SK-N-SH treated with all-trans-retinoic acid at 6 μM for 48 hours (cell line): ENCODE measurements at regions not wholly inside any gene's neighbourhood (a gene's known extent, or its start where the extent isn't known, plus 50 kb on each side); places are given as distances from the start of the nearest gene placed in this dataset.

Experiments used
- ATAC-seq: fragments of 200-7000 bp; cut with Tn5 transposase; 3 replicates; pipeline ENCODE4 v1.9.1; 2020; ENCODE audit warnings: mild to moderate bottlenecking, moderate library complexity
- BACH2 ChIP-seq: fragments of 250-450 bp; sonication (Bioruptor Pico); IDR thresholded peaks from 2 replicates; pipeline ENCODE4 v1.9.0; 2021; ENCODE audit warnings: mild to moderate bottlenecking, borderline replicate concordance
- CSDC2 ChIP-seq: fragments of 250-450 bp; sonication (Bioruptor Pico); IDR thresholded peaks from 2 replicates; pipeline ENCODE4 v1.5.0; 2020; ENCODE audit warnings: mild to moderate bottlenecking, moderate library complexity
- ESRRG ChIP-seq: fragments of 250-450 bp; sonication (Bioruptor Pico); IDR thresholded peaks from 2 replicates; pipeline ENCODE4 v1.6.1; 2021; ENCODE audit warnings: mild to moderate bottlenecking
- GLIS3 ChIP-seq: fragments of 250-450 bp; sonication (Bioruptor Pico); IDR thresholded peaks from 2 replicates; pipeline ENCODE4 v1.5.0; 2020; ENCODE audit warnings: mild to moderate bottlenecking, moderate library complexity
- ISL1 ChIP-seq: fragments of 250-450 bp; sonication (Bioruptor Pico); IDR thresholded peaks from 2 replicates; pipeline ENCODE4 v2.1.2; 2022; ENCODE audit warnings: mild to moderate bottlenecking, moderate library complexity
- OSR1 ChIP-seq: fragments of 250-450 bp; sonication (Bioruptor Pico); IDR thresholded peaks from 2 replicates; pipeline ENCODE4 v1.8.0; 2022; ENCODE audit warnings: moderate library complexity, mild to moderate bottlenecking, inconsistent platforms
- PPARA ChIP-seq: fragments of 250-450 bp; sonication (Bioruptor Pico); IDR thresholded peaks from 2 replicates; pipeline ENCODE4 v1.5.0; 2020; ENCODE audit warnings: mild to moderate bottlenecking, borderline replicate concordance
- RARB ChIP-seq: fragments of 250-450 bp; sonication (Bioruptor Pico); IDR thresholded peaks from 2 replicates; pipeline ENCODE4 v1.8.0; 2021; ENCODE audit warnings: mild to moderate bottlenecking, moderate library complexity
- SNAI2 ChIP-seq: fragments of 250-450 bp; sonication (Bioruptor Pico); IDR thresholded peaks from 2 replicates; pipeline ENCODE4 v1.5.0; 2020; ENCODE audit warnings: mild to moderate bottlenecking, moderate library complexity
- TCF4 ChIP-seq: fragments of 250-450 bp; sonication (Bioruptor Pico); IDR thresholded peaks from 2 replicates; pipeline ENCODE4 v1.8.0; 2021; ENCODE audit warnings: mild to moderate bottlenecking, moderate library complexity, borderline replicate concordance
- ZC3H10 ChIP-seq: fragments of 250-450 bp; sonication (Bioruptor Pico); IDR thresholded peaks from 2 replicates; pipeline ENCODE4 v1.5.1; 2021; ENCODE audit warnings: mild to moderate bottlenecking, moderate library complexity
- ZFP3 ChIP-seq: fragments of 250-450 bp; sonication (Bioruptor Pico); IDR thresholded peaks from 2 replicates; pipeline ENCODE4 v1.5.0; 2020; ENCODE audit warnings: mild to moderate bottlenecking, moderate library complexity
- ZFP30 ChIP-seq: fragments of 450-650 bp; formaldehyde crosslinking; IDR thresholded peaks from 2 replicates; pipeline ENCODE4 v1.5.0; 2022; ENCODE audit warnings: mild to moderate bottlenecking, moderate library complexity
- ZNF565 ChIP-seq: fragments of 450-650 bp; formaldehyde crosslinking; conservative IDR thresholded peaks from 2 replicates; pipeline ENCODE4 v1.5.0; 2020; ENCODE audit warnings: low read depth, mild to moderate bottlenecking, moderate library complexity
- ZNF70 ChIP-seq: fragments of 450-650 bp; formaldehyde crosslinking; IDR thresholded peaks from 2 replicates; pipeline ENCODE4 v1.5.0; 2020; ENCODE audit warnings: mild to moderate bottlenecking, moderate library complexity
- ZNF8 ChIP-seq: fragments of 450-650 bp; formaldehyde crosslinking; IDR thresholded peaks from 2 replicates; pipeline ENCODE4 v1.5.0; 2020; ENCODE audit warnings: mild to moderate bottlenecking, moderate library complexity
- TF ChIP-seq, protein P1 (sequence below): fragments of 250-450 bp; sonication (Bioruptor Pico); IDR thresholded peaks from 2 replicates; pipeline ENCODE4 v1.8.0; 2020; ENCODE audit warnings: mild to moderate bottlenecking, moderate library complexity, borderline replicate concordance
- TF ChIP-seq, protein P2 (sequence below): fragments of 250-450 bp; sonication (Bioruptor Pico); IDR thresholded peaks from 2 replicates; pipeline ENCODE4 v1.5.1; 2021; ENCODE audit warnings: mild to moderate bottlenecking, moderate library complexity
- TF ChIP-seq, protein P3 (sequence below): fragments of 250-450 bp; sonication (Bioruptor Pico); IDR thresholded peaks from 2 replicates; pipeline ENCODE4 v1.5.0; 2020; ENCODE audit warnings: mild to moderate bottlenecking, moderate library complexity
- TF ChIP-seq, protein P4 (sequence below): fragments of 250-450 bp; sonication (Bioruptor Pico); IDR thresholded peaks from 2 replicates; pipeline ENCODE4 v1.5.1; 2020; ENCODE audit warnings: low read depth, mild to moderate bottlenecking, moderate library complexity

DNA sequence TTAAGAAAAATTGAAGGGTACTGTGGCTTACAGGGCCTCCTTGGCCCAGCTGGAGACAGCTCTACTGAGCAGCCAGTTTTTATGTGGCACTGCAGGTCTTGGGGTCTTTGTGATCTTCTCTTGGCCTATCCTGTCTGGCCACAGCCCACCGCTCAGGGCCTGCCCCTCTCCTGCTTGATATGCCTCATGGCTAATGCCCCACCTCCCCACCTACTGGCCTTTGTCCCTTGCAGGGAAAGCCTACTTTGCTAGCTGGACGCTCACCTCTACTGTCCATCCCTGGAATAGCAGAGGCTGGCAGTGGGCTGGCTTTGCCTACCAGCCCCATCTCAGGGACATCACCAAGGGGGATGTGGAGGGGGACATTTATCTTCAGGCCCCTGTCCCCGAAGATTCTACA, 134.1 kb downstream of the PJA1 start (continued):
- TF ChIP-seq, protein P1, sequence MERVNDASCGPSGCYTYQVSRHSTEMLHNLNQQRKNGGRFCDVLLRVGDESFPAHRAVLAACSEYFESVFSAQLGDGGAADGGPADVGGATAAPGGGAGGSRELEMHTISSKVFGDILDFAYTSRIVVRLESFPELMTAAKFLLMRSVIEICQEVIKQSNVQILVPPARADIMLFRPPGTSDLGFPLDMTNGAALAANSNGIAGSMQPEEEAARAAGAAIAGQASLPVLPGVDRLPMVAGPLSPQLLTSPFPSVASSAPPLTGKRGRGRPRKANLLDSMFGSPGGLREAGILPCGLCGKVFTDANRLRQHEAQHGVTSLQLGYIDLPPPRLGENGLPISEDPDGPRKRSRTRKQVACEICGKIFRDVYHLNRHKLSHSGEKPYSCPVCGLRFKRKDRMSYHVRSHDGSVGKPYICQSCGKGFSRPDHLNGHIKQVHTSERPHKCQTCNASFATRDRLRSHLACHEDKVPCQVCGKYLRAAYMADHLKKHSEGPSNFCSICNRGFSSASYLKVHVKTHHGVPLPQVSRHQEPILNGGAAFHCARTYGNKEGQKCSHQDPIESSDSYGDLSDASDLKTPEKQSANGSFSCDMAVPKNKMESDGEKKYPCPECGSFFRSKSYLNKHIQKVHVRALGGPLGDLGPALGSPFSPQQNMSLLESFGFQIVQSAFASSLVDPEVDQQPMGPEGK = no peak
- TF ChIP-seq BACH2 (CRISPR knock-in tag) = no peak
- no peak for TF ChIP-seq ZNF8 (CRISPR knock-in tag)
- no peak for TF ChIP-seq SNAI2 (CRISPR knock-in tag)
- TF ChIP-seq CSDC2 (CRISPR knock-in tag) = no peak

DNA sequence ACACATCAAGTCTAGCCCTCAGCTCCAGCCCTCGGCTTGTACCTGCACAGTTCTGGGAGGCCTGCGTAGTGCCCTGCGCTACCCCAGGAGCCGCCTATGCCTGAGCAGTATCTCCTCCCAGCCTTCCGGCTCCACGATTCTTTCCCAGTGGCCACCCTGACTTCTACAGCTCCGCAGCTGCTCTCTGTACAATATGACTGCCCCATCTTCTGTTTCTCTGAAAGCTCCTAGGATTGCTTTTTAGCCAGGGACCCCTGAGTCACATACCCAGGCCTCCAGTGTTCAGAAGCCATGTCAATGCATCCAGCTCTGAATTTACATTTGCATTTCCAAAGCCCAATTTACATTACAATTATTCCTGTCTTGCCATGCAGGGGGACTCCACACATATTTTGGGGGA, 135.5 kb downstream of the PJA1 start:
- TF ChIP-seq RARB (CRISPR knock-in tag) = no peak
- TF ChIP-seq ISL1 (CRISPR knock-in tag) = no peak
- TF ChIP-seq, protein P2, sequence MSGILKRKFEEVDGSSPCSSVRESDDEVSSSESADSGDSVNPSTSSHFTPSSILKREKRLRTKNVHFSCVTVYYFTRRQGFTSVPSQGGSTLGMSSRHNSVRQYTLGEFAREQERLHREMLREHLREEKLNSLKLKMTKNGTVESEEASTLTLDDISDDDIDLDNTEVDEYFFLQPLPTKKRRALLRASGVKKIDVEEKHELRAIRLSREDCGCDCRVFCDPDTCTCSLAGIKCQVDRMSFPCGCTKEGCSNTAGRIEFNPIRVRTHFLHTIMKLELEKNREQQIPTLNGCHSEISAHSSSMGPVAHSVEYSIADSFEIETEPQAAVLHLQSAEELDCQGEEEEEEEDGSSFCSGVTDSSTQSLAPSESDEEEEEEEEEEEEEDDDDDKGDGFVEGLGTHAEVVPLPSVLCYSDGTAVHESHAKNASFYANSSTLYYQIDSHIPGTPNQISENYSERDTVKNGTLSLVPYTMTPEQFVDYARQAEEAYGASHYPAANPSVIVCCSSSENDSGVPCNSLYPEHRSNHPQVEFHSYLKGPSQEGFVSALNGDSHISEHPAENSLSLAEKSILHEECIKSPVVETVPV = no peak
- TF ChIP-seq SNAI2 (CRISPR knock-in tag) = no peak
- TF ChIP-seq BACH2 (CRISPR knock-in tag) = no peak
- no peak for TF ChIP-seq PPARA
- no peak for TF ChIP-seq ZNF565 (CRISPR knock-in tag)
- no peak for TF ChIP-seq ESRRG
- TF ChIP-seq ZNF8 (CRISPR knock-in tag) = no peak
- TF ChIP-seq, protein P3, sequence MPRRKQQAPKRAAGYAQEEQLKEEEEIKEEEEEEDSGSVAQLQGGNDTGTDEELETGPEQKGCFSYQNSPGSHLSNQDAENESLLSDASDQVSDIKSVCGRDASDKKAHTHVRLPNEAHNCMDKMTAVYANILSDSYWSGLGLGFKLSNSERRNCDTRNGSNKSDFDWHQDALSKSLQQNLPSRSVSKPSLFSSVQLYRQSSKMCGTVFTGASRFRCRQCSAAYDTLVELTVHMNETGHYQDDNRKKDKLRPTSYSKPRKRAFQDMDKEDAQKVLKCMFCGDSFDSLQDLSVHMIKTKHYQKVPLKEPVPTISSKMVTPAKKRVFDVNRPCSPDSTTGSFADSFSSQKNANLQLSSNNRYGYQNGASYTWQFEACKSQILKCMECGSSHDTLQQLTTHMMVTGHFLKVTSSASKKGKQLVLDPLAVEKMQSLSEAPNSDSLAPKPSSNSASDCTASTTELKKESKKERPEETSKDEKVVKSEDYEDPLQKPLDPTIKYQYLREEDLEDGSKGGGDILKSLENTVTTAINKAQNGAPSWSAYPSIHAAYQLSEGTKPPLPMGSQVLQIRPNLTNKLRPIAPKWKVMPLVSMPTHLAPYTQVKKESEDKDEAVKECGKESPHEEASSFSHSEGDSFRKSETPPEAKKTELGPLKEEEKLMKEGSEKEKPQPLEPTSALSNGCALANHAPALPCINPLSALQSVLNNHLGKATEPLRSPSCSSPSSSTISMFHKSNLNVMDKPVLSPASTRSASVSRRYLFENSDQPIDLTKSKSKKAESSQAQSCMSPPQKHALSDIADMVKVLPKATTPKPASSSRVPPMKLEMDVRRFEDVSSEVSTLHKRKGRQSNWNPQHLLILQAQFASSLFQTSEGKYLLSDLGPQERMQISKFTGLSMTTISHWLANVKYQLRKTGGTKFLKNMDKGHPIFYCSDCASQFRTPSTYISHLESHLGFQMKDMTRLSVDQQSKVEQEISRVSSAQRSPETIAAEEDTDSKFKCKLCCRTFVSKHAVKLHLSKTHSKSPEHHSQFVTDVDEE (CRISPR knock-in tag) = no peak
- TF ChIP-seq ZNF70 (CRISPR knock-in tag) = no peak
- no peak for TF ChIP-seq ZFP3 (CRISPR knock-in tag)
- TF ChIP-seq, protein P4, sequence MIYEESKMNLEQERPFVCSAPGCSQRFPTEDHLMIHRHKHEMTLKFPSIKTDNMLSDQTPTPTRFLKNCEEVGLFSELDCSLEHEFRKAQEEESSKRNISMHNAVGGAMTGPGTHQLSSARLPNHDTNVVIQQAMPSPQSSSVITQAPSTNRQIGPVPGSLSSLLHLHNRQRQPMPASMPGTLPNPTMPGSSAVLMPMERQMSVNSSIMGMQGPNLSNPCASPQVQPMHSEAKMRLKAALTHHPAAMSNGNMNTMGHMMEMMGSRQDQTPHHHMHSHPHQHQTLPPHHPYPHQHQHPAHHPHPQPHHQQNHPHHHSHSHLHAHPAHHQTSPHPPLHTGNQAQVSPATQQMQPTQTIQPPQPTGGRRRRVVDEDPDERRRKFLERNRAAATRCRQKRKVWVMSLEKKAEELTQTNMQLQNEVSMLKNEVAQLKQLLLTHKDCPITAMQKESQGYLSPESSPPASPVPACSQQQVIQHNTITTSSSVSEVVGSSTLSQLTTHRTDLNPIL (CRISPR knock-in tag) = no peak
- no peak for TF ChIP-seq ZC3H10 (CRISPR knock-in tag)
- no peak for TF ChIP-seq OSR1 (CRISPR knock-in tag)
- no peak for TF ChIP-seq ZFP30 (CRISPR knock-in tag)
- TF ChIP-seq GLIS3 (CRISPR knock-in tag) = no peak
- ATAC-seq = no peak

DNA sequence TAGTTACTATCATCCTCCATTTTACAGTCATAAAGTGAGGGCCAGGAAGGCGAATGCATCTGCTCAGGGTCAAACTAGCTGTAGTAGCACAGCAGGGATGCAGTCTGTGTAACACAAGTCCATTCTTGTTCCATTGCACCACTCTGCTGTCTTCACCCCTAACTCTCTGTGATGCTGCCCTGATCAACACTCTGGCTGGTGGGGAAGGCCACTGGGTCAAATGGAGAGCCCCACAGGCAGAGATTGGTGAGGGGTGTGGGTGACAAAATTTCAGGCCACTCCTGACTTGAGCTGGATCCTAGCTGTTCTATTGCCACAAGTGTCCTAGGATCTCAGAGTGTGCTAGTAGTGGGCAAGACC, 136.5 kb downstream of the PJA1 start:
- TF ChIP-seq OSR1 (CRISPR knock-in tag) (no peak), BACH2 (CRISPR knock-in tag) (no peak), ESRRG (no peak), GLIS3 (CRISPR knock-in tag) (no peak), PPARA (no peak), ZFP30 (CRISPR knock-in tag) (no peak), ZNF70 (CRISPR knock-in tag) (no peak), ZNF565 (CRISPR knock-in tag) (no peak), TCF4 (CRISPR knock-in tag) (no peak)
- TF ChIP-seq, protein P4 (CRISPR knock-in tag) = no peak
- TF ChIP-seq, protein P2 = no peak
- TF ChIP-seq, protein P3 (CRISPR knock-in tag) = no peak
- no peak for ATAC-seq
